ENCODE measurements at regions not wholly inside any gene's neighbourhood (a gene's known extent, or its start where the extent isn't known, plus 50 kb on each side); places are given as distances from the start of the nearest gene placed in this dataset.
"Not testable (repeated sequence)": the region's sequence is repeated elsewhere in the genome, so short reads cannot be mapped to it uniquely, and the experiment has no call there.

DNA sequence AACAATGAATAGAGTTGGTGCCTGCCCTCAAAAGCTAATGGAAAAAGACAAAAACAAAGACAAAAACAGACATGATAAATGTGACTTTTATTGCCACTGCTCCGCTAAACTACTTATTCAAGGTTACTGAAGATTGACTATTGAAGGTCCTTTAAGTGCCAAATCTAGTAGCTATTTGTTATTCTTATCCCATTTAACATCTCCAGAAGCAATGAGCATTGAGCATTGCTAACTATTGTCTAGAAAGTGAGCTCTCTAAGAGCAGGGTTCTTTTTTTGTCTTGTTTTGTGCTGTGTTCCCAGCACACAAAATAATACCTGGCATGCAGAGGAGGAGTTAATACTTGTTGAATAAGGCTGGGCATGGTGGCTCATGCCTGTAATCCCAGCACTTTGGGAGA is 95.4 kb upstream of the SFRP2 start:
- Mint-ChIP-seq H3K27ac (ENCODE audit: low read depth, unreplicated experiment) (no peak overlapping the region), H3K4me3 (ENCODE audit: unreplicated experiment) (no peak overlapping the region), H3K36me3 (ENCODE audit: insufficient read depth, unreplicated experiment) (no peaks in the 10 kb centered on the region), H3K27me3 (ENCODE audit: insufficient read depth, unreplicated experiment) (no peaks in the 10 kb centered on the region), H3K9me3 (ENCODE audit: unreplicated experiment) (peaks cover 18% of the 10 kb centered on the region), H3K4me1 (ENCODE audit: insufficient read depth, unreplicated experiment) (peaks cover 11% of the 10 kb centered on the region)
- no TSS peak for BruUV-seq (replicated peaks)
- no peak for DNase-seq (ENCODE audit: unreplicated experiment)
- TF ChIP-seq, protein P1, sequence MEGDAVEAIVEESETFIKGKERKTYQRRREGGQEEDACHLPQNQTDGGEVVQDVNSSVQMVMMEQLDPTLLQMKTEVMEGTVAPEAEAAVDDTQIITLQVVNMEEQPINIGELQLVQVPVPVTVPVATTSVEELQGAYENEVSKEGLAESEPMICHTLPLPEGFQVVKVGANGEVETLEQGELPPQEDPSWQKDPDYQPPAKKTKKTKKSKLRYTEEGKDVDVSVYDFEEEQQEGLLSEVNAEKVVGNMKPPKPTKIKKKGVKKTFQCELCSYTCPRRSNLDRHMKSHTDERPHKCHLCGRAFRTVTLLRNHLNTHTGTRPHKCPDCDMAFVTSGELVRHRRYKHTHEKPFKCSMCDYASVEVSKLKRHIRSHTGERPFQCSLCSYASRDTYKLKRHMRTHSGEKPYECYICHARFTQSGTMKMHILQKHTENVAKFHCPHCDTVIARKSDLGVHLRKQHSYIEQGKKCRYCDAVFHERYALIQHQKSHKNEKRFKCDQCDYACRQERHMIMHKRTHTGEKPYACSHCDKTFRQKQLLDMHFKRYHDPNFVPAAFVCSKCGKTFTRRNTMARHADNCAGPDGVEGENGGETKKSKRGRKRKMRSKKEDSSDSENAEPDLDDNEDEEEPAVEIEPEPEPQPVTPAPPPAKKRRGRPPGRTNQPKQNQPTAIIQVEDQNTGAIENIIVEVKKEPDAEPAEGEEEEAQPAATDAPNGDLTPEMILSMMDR (IDR thresholded peaks at IDR 0.05; ENCODE audit: unreplicated experiment) = no peak
- ChIA-PET CTCF (no interaction called here), POLR2A (no interaction called here)
- intact Hi-C loops (cut with micrococcal nuclease) = no loop called here

DNA sequence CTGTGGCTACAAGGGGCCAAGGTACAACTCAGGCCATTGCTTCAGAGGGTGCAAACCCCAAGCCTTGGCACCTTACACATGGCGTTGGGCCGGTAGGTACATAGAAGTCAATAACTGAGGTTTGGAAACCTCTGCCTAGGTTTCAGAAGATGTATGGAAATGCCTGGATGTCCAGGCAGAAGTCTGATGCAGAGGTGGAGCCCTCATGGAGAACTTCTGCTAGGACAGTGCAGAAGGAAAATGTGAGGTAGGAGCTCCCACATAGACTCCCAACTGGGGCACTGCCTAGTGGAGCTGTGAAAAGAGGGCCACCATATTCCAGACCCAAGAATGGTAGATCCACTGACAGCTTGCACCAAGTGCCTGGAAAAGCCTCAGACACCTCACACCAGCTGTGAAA is 92.1 kb upstream of the SFRP2 start:
- ChIA-PET CTCF (no interaction called here), POLR2A (no interaction called here)
- no peak overlapping the region for H3K27ac Mint-ChIP-seq (ENCODE audit: low read depth, unreplicated experiment)
- BruUV-seq (replicated peaks) = no TSS peak
- intact Hi-C loops (cut with micrococcal nuclease) = no loop called here
- no peaks in the 10 kb centered on the region for H3K36me3 Mint-ChIP-seq (ENCODE audit: insufficient read depth, unreplicated experiment)
- peaks cover 2% of the 10 kb centered on the region for H3K4me1 Mint-ChIP-seq (ENCODE audit: insufficient read depth, unreplicated experiment)
- DNase-seq (ENCODE audit: unreplicated experiment) = no peak
- no peaks in the 10 kb centered on the region for H3K27me3 Mint-ChIP-seq (ENCODE audit: insufficient read depth, unreplicated experiment)
- H3K9me3 Mint-ChIP-seq (ENCODE audit: unreplicated experiment) = peaks cover 18% of the 10 kb centered on the region
- H3K4me3 Mint-ChIP-seq (ENCODE audit: unreplicated experiment) = no peak overlapping the region
- TF ChIP-seq, protein P1 (IDR thresholded peaks at IDR 0.05; ENCODE audit: unreplicated experiment) = no peak

DNA sequence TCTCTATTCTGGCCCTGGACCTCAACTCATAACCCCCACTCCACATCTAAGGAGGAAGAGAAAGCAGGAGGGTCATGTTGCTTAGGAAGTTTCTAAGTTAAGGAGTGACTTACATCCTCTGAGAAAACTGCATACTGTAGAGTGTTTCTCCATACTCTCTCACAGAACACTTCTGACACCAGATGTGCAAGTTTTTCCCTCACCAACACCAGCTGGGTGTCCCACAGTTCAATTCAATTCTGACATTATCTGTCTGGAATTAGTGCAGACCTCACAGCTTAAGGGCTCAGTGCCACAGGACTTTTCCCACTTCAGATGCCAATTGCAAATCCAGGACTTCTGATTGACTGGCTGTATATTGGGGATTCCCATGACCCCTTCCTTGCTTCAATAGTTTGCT is 89.0 kb upstream of the SFRP2 start:
- intact Hi-C loops (cut with micrococcal nuclease) = no loop called here
- H3K9me3 Mint-ChIP-seq (ENCODE audit: unreplicated experiment) = peaks cover 18% of the 10 kb centered on the region
- BruUV-seq (replicated peaks) = no TSS peak
- H3K27ac Mint-ChIP-seq (ENCODE audit: low read depth, unreplicated experiment) = no peak overlapping the region
- CTCF ChIA-PET = no interaction called here
- H3K4me3 Mint-ChIP-seq (ENCODE audit: unreplicated experiment) = no peak overlapping the region
- H3K36me3 Mint-ChIP-seq (ENCODE audit: insufficient read depth, unreplicated experiment) = no peaks in the 10 kb centered on the region
- TF ChIP-seq, protein P1 (IDR thresholded peaks at IDR 0.05; ENCODE audit: unreplicated experiment) = no peak
- POLR2A ChIA-PET = no interaction called here
- H3K4me1 Mint-ChIP-seq (ENCODE audit: insufficient read depth, unreplicated experiment) = no peaks in the 10 kb centered on the region
- DNase-seq (ENCODE audit: unreplicated experiment) = no peak
- no peaks in the 10 kb centered on the region for H3K27me3 Mint-ChIP-seq (ENCODE audit: insufficient read depth, unreplicated experiment)

DNA sequence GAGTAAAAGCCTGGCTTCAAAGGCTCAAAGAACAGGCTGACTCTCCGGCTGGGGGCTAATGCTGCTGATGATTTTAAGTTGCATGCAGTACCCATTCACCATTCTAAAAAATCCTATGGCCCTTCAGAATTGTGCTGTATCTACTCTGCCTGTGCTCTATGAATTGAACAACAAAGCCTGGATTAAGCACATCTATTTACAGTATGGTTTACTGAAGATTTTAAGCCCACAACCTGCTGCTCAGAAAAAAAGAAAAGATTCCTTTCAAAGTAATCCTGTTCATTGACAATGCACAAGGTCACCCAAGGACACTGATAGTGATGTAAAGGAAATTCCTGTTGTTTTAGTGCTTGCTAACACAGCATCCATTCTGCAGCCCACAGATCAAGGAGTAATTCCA is 84.9 kb upstream of the SFRP2 start:
- H3K27ac Mint-ChIP-seq (ENCODE audit: low read depth, unreplicated experiment) = no peak overlapping the region
- no peak for DNase-seq (ENCODE audit: unreplicated experiment)
- no TSS peak for BruUV-seq (replicated peaks)
- no peaks in the 10 kb centered on the region for H3K36me3 Mint-ChIP-seq (ENCODE audit: insufficient read depth, unreplicated experiment)
- CTCF ChIA-PET = no interaction called here
- TF ChIP-seq, protein P1 (IDR thresholded peaks at IDR 0.05; ENCODE audit: unreplicated experiment) = no peak
- H3K9me3 Mint-ChIP-seq (ENCODE audit: unreplicated experiment) = no peaks in the 10 kb centered on the region
- POLR2A ChIA-PET = no interaction called here
- intact Hi-C loops (cut with micrococcal nuclease) = no loop called here
- no peaks in the 10 kb centered on the region for H3K4me1 Mint-ChIP-seq (ENCODE audit: insufficient read depth, unreplicated experiment)
- H3K27me3 Mint-ChIP-seq (ENCODE audit: insufficient read depth, unreplicated experiment) = no peaks in the 10 kb centered on the region
- no peak overlapping the region for H3K4me3 Mint-ChIP-seq (ENCODE audit: unreplicated experiment)

DNA sequence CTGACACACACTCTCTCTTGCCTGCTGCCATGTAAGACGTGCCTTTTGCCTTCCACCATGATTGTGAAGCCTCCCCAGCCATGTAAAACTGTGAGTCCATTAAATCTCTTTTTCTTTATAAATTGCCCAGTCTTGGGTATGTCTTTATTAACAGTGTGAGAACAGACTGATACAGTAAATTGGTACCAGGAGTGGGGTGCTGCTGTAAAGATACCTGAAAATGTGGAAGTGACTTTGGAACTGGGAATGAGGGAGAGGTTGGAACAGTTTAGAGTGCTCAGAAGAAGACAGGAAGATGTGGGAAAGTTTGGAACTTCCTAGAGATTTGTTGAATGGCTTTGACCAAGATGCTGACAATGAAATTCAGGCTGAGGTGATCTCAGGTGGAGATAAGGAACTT is 77.9 kb upstream of the SFRP2 start:
- H3K4me1 Mint-ChIP-seq (ENCODE audit: insufficient read depth, unreplicated experiment); BruUV-seq (replicated peaks); POLR2A ChIA-PET; H3K36me3 Mint-ChIP-seq (ENCODE audit: insufficient read depth, unreplicated experiment); DNase-seq (ENCODE audit: unreplicated experiment); CTCF ChIA-PET; H3K27ac Mint-ChIP-seq (ENCODE audit: low read depth, unreplicated experiment); H3K4me3 Mint-ChIP-seq (ENCODE audit: unreplicated experiment); intact Hi-C loops (cut with micrococcal nuclease); H3K27me3 Mint-ChIP-seq (ENCODE audit: insufficient read depth, unreplicated experiment): not testable (repeated sequence)
- H3K9me3 Mint-ChIP-seq (ENCODE audit: unreplicated experiment) = peaks cover 21% of the 10 kb centered on the region
